ENCODE measurements at regions not wholly inside any gene's neighbourhood (a gene's known extent, or its start where the extent isn't known, plus 50 kb on each side); places are given as distances from the start of the nearest gene placed in this dataset.

DNA sequence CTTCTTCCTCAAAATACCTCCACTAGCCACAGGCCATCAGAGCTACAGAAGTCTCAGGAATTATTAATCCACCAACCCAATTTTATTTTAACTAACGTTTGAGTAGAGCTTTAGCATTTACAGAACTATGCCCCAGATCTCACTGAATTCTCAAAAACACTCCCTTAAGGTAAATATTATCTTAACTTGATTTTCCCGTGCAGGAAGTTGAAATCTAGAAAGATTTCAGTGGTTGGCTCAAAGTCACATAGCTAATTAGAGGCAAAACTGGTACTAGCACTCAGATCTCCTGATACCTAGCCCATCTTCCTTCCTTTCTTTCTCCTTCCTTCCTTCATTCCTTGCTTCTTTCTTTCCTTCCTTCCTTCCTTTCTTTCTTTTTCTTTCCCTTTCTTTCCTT lies 298.3 kb downstream of the ENC1 start:
- CTCF ChIA-PET = no interaction called here

DNA sequence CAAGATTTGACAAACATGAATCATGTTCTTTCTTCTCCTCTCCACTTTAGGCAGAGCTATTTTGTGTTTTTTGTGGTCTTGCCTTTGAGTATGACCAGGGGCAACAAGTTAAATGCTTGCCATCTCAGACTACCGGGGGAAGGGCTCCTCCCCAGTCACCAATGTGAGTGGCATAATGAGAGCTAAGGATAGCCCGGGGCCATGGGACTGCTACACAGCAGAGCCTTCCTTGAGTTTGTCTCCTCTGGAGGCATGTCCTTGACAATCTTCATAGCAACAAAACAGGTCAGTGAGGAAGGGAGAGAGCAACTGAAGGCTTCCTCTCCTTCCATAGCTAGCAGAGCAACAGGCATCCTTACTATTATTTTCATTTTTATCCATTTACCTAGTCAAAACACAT lies 299.3 kb downstream of the ENC1 start:
- Mint-ChIP-seq H3K27ac (no peak overlapping the region), H3K9me3 (no peaks in the 10 kb centered on the region), H3K36me3 (ENCODE audit: low read depth) (no peaks in the 10 kb centered on the region), H3K27me3 (peaks cover 10% of the 10 kb centered on the region), H3K4me1 (no peaks in the 10 kb centered on the region), H3K4me3 (no peak overlapping the region)
- intact Hi-C loops (cut with micrococcal nuclease) = no loop called here
- TF ChIP-seq, protein P1, sequence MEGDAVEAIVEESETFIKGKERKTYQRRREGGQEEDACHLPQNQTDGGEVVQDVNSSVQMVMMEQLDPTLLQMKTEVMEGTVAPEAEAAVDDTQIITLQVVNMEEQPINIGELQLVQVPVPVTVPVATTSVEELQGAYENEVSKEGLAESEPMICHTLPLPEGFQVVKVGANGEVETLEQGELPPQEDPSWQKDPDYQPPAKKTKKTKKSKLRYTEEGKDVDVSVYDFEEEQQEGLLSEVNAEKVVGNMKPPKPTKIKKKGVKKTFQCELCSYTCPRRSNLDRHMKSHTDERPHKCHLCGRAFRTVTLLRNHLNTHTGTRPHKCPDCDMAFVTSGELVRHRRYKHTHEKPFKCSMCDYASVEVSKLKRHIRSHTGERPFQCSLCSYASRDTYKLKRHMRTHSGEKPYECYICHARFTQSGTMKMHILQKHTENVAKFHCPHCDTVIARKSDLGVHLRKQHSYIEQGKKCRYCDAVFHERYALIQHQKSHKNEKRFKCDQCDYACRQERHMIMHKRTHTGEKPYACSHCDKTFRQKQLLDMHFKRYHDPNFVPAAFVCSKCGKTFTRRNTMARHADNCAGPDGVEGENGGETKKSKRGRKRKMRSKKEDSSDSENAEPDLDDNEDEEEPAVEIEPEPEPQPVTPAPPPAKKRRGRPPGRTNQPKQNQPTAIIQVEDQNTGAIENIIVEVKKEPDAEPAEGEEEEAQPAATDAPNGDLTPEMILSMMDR (IDR thresholded peaks at IDR 0.05) = no peak
- ChIA-PET POLR2A (no interaction called here), CTCF (no interaction called here)
- no peak for DNase-seq
- ATAC-seq (ENCODE audit: low read depth) = no peak

More for the DNA sequence above, 298.3 kb downstream of the ENC1 start:
- TF ChIP-seq, protein P1 (IDR thresholded peaks at IDR 0.05) = no peak
- H3K4me3 Mint-ChIP-seq = no peak overlapping the region
- ATAC-seq (ENCODE audit: low read depth) (no peak), DNase-seq (no peak)
- H3K27me3 Mint-ChIP-seq = peaks cover 10% of the 10 kb centered on the region
- H3K27ac Mint-ChIP-seq = no peak overlapping the region
- POLR2A ChIA-PET = no interaction called here
- H3K36me3 Mint-ChIP-seq (ENCODE audit: low read depth) = no peaks in the 10 kb centered on the region
- intact Hi-C loops (cut with micrococcal nuclease) = no loop called here
- no peaks in the 10 kb centered on the region for H3K9me3 Mint-ChIP-seq
- no peaks in the 10 kb centered on the region for H3K4me1 Mint-ChIP-seq

DNA sequence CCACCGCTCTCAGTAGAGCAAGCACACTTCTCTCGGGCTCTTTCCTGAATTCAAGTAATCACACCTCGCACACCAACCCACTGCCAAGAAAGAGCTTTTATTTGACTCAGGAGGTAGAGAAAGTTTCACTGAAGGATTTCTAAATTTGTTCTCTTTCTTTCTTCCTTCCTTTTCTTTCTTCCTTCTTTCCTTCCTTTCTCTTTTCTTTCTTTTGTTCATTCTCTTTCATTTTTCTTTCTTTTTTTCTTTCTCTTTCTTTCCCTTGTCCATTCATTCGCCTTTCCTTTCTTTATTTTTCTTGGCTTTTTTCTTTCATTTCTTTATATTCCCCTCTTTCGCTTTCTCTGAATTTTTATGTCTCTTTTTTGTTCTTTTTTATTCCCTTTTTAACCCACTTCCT lies 300.1 kb downstream of the ENC1 start:
- no peak overlapping the region for H3K4me3 Mint-ChIP-seq
- DNase-seq = no peak
- no peak overlapping the region for H3K27ac Mint-ChIP-seq
- no peaks in the 10 kb centered on the region for H3K9me3 Mint-ChIP-seq
- ATAC-seq (ENCODE audit: low read depth) = no peak
- no peaks in the 10 kb centered on the region for H3K4me1 Mint-ChIP-seq
- H3K27me3 Mint-ChIP-seq = peaks cover 10% of the 10 kb centered on the region
- H3K36me3 Mint-ChIP-seq (ENCODE audit: low read depth) = no peaks in the 10 kb centered on the region
- CTCF ChIA-PET = no interaction called here
- TF ChIP-seq, protein P1 (IDR thresholded peaks at IDR 0.05) = no peak
- POLR2A ChIA-PET = no interaction called here
- intact Hi-C loops (cut with micrococcal nuclease) = no loop called here

DNA sequence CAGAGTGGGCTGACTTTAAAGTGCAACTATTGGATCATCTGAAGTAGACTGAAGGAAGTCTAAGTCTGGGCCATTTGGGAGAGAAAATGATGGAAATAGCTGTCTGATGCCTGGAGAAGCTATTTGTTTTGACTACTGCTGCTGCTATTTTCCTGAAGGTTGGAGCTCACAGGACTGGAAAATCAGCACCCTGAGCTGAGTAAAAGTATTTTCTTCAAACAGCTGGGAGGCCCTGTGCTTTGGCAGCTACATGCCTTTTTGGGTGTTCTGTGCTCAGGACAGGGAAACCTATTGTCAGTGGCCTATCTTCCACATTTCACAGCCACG lies 302.6 kb downstream of the ENC1 start:
- Mint-ChIP-seq H3K4me3 (no peak overlapping the region), H3K27me3 (peaks cover 10% of the 10 kb centered on the region), H3K27ac (no peak overlapping the region)

DNA sequence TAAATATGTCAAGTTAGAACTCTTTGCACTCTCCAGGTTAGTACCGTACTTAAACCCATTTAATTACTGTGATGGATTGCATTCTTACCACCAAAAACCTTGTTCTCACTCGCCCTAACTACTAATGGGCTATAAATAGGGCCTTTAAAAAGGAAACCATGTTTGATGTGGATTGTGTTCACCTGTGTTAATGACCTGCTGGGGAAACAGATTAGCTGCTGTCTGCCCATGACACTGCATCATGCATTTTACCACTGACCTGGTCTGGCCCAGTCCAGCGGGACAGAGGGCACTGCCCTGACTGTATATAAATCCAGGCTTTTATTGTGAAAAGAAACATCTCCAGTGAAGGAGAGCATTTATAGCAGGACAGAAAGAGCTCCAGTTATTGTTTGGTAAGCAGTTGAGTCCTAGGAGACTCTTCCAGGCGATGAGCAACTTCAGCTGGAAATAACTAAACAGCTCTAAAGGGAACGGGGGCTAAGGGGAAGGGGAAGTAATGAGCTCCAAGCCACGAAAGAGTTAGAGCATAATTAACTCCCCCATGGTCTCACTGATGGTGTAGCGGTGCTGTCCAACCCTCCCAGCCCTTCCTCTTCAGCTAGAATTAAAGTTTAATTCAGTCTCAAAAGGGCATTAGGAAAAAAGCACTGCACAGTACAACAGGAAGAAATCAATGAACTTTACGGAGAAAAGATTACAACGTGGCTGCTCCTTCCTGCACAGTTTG lies 303.1 kb downstream of the ENC1 start:
- Mint-ChIP-seq H3K36me3 (ENCODE audit: low read depth) (no peaks in the 10 kb centered on the region), H3K9me3 (no peaks in the 10 kb centered on the region), H3K27me3 (peaks cover 9% of the 10 kb centered on the region), H3K27ac (no peak overlapping the region), H3K4me3 (no peak overlapping the region), H3K4me1 (no peaks in the 10 kb centered on the region)
- intact Hi-C loops (cut with micrococcal nuclease) = no loop called here
- TF ChIP-seq, protein P1 (IDR thresholded peaks at IDR 0.05) = no peak
- CTCF ChIA-PET = no interaction called here
- POLR2A ChIA-PET = no interaction called here
- no peak for ATAC-seq (ENCODE audit: low read depth)
- DNase-seq = no peak

More for the DNA sequence above, 302.6 kb downstream of the ENC1 start:
- Mint-ChIP-seq H3K4me1 (no peaks in the 10 kb centered on the region), H3K9me3 (no peaks in the 10 kb centered on the region), H3K36me3 (ENCODE audit: low read depth) (no peaks in the 10 kb centered on the region)
- ATAC-seq (ENCODE audit: low read depth) = no peak
- TF ChIP-seq, protein P1 (IDR thresholded peaks at IDR 0.05) = no peak
- intact Hi-C loops (cut with micrococcal nuclease) = no loop called here
- ChIA-PET POLR2A (no interaction called here), CTCF (no interaction called here)
- DNase-seq = no peak

Measured in activated B cell treated with CpG ODN at 0.5 μM for 24 hours (primary cell).